ENCODE measurements at regions not wholly inside any gene's neighbourhood (a gene's known extent, or its start where the extent isn't known, plus 50 kb on each side); places are given as distances from the start of the nearest gene placed in this dataset.

DNA sequence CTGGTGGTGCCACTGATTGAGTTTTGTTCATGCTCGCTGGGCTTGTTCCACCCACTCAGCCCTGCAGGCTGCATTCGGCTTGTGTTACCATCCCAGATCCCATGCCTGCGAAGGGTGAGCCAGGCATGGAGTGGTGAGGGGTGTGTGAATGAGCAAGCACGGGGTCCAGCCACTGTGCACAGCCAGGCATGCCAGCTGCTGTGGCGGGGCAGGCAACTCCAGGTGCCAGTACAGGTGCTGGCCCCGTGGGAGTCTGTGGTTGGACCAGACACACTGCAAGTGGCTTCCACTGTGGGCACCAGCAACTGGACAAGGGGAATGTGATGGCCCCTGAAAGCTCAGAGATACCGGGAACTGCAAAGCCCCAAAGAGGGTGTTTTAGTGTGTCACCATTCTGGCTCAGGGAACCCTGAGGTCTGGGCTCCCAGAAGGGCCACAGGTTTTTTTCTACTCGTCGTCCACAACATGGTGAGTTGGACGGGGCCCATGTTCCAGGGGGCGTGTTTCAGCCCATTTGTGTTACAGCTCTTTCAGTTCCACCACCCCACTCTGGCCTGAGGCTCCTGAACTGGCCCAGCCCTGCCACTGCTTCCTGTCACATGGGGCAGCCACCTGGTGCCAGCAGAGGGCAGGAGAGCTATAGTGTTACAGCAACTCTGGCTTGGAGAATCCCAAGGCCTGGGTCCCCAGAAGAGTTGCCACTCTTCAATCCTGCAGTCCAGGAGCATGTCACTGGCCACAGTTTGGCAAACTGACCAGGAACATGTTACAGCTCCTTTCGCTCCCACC lies 217.0 kb upstream of the OBI1 start:
- no peak for DNase-seq (ENCODE audit: low read depth, low spot score)
- in situ Hi-C loops (cut with HindIII; ENCODE audit: low pct_unique_long_range_greater_than_20kb, low sequenced_read_pairs) = no loop called here
- CTCF ChIA-PET = no interaction called here

GRCh38 chr13:78868991-78869390 lies 210.0 kb upstream of the OBI1 start:
- DNase-seq (ENCODE audit: low read depth, low spot score) (no peak), ATAC-seq (no peak)
- Histone ChIP-seq H3K4me3 (ENCODE audit: low read depth in 2 of 2, low read length in 2 of 2) (no peak overlapping the region), H3K27me3 (ENCODE audit: control insufficient read depth, insufficient read depth, low read length) (no peaks in the 10 kb centered on the region), H3K36me3 (ENCODE audit: control insufficient read depth, insufficient read depth, low read length) (no peaks in the 10 kb centered on the region), H3K9me3 (ENCODE audit: control insufficient read depth, insufficient read depth, low read depth, low read length) (no peaks in the 10 kb centered on the region), H3K27ac (ENCODE audit: low read length) (no peak overlapping the region), H3K4me1 (ENCODE audit: control insufficient read depth, insufficient read depth, low read length) (no peaks in the 10 kb centered on the region)
- intact Hi-C loops (cut with micrococcal nuclease; ENCODE audit: unreplicated experiment) = no loop called here
- in situ Hi-C loops (cut with HindIII; ENCODE audit: low pct_unique_long_range_greater_than_20kb, low sequenced_read_pairs) = no loop called here
- CTCF ChIA-PET = no interaction called here
- POLR2A ChIA-PET = no interaction called here
- TF ChIP-seq SIN3A (IDR thresholded peaks at IDR 0.05; ENCODE audit: borderline replicate concordance, insufficient read depth, low read depth, low read length) (no peak), TCF7L2 (IDR thresholded peaks at IDR 0.05; ENCODE audit: low read depth, low read length) (no peak), POLR2AphosphoS5 (IDR thresholded peaks at IDR 0.05; ENCODE audit: low read depth, low read length) (no peak), REST (IDR thresholded peaks at IDR 0.05; ENCODE audit: insufficient read depth in 1 of 2, low read depth in 2 of 2, low read length in 1 of 2) (no peak)
- TF ChIP-seq, protein P1, sequence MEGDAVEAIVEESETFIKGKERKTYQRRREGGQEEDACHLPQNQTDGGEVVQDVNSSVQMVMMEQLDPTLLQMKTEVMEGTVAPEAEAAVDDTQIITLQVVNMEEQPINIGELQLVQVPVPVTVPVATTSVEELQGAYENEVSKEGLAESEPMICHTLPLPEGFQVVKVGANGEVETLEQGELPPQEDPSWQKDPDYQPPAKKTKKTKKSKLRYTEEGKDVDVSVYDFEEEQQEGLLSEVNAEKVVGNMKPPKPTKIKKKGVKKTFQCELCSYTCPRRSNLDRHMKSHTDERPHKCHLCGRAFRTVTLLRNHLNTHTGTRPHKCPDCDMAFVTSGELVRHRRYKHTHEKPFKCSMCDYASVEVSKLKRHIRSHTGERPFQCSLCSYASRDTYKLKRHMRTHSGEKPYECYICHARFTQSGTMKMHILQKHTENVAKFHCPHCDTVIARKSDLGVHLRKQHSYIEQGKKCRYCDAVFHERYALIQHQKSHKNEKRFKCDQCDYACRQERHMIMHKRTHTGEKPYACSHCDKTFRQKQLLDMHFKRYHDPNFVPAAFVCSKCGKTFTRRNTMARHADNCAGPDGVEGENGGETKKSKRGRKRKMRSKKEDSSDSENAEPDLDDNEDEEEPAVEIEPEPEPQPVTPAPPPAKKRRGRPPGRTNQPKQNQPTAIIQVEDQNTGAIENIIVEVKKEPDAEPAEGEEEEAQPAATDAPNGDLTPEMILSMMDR (IDR thresholded peaks at IDR 0.05) = no peak
- BruUV-seq (replicated peaks) = no TSS peak

More for the DNA sequence above, 217.0 kb upstream of the OBI1 start:
- no TSS peak for BruUV-seq (replicated peaks)
- TF ChIP-seq, protein P1 (IDR thresholded peaks at IDR 0.05) = no peak
- TF ChIP-seq REST (IDR thresholded peaks at IDR 0.05; ENCODE audit: insufficient read depth in 1 of 2, low read depth in 2 of 2, low read length in 1 of 2) (no peak), SIN3A (IDR thresholded peaks at IDR 0.05; ENCODE audit: borderline replicate concordance, insufficient read depth, low read depth, low read length) (no peak), POLR2AphosphoS5 (IDR thresholded peaks at IDR 0.05; ENCODE audit: low read depth, low read length) (no peak), TCF7L2 (IDR thresholded peaks at IDR 0.05; ENCODE audit: low read depth, low read length) (no peak)
- no peaks in the 10 kb centered on the region for H3K4me1 ChIP-seq (ENCODE audit: control insufficient read depth, insufficient read depth, low read length)
- intact Hi-C loops (cut with micrococcal nuclease; ENCODE audit: unreplicated experiment) = no loop called here
- H3K27ac ChIP-seq (ENCODE audit: low read length) = no peak overlapping the region
- no peak overlapping the region for H3K4me3 ChIP-seq (ENCODE audit: low read depth in 2 of 2, low read length in 2 of 2)
- ATAC-seq = no peak
- H3K9me3 ChIP-seq (ENCODE audit: control insufficient read depth, insufficient read depth, low read depth, low read length) = no peaks in the 10 kb centered on the region
- no peaks in the 10 kb centered on the region for H3K27me3 ChIP-seq (ENCODE audit: control insufficient read depth, insufficient read depth, low read length)
- no peaks in the 10 kb centered on the region for H3K36me3 ChIP-seq (ENCODE audit: control insufficient read depth, insufficient read depth, low read length)
- POLR2A ChIA-PET = no interaction called here

Measured in Panc1 (cell line).